Activated naive CD8-positive, alpha-beta T cell treated with anti-CD3 and anti-CD28 coated beads, Interleukin-2, amount 50 U/mL, for 16 hours (primary cell): ENCODE measurements at regions not wholly inside any gene's neighbourhood (a gene's known extent, or its start where the extent isn't known, plus 50 kb on each side); places are given as distances from the start of the nearest gene placed in this dataset.
A peak's percentile ranks its signal among the peaks of the same experiment; 100 is the strongest.

ENCODE experiments used
- DNase-seq: peaks from one replicate; pipeline ENCODE4 v3.0.0-alpha.2; 2020; ENCODE audit warnings: low read depth, low spot score

GRCh38 chr13:97057176-97057575 lies 62.9 kb upstream of the OXGR1 start:
- no peak for DNase-seq

DNA sequence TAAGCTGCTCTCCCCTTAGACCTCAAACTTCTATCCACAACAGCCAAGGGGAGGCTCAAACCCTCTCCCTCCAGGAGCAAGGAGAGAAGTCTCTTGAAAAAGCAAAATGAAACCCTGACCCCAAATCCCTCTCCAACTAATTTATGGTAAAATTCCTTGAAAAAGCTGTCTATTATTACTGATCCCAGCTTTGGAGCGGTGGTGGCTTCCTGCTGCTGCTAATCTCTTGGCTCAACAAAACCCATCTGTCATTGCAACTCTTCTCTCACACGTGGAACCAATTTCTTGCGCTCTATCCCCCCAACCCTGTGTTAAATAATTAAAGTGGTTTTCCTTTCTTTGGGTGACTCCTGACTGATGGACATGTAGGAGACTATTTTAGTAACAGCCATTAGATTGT lies 64.1 kb upstream of the OXGR1 start:
- DNase-seq: no peak

DNA sequence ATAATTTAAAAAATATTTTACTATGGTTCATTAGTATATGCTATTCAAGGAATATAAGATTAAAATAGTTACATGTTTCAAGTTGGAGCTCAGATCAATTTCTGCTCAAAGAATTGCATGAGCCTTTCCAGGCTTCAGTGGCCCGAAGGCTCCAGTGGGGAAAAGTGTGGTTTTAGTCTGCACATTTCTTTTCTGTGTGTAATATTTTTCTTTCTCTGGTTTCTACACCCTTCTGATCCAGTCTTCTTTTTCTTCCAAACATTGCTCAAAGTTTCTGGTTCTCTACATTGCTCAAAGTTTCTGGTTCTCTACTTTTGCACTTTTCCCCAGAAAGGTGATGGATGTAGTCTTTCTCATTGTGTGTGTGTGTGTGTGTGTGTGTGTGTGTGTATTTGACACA lies 64.7 kb upstream of the OXGR1 start:
- DNase-seq: no peak

DNA sequence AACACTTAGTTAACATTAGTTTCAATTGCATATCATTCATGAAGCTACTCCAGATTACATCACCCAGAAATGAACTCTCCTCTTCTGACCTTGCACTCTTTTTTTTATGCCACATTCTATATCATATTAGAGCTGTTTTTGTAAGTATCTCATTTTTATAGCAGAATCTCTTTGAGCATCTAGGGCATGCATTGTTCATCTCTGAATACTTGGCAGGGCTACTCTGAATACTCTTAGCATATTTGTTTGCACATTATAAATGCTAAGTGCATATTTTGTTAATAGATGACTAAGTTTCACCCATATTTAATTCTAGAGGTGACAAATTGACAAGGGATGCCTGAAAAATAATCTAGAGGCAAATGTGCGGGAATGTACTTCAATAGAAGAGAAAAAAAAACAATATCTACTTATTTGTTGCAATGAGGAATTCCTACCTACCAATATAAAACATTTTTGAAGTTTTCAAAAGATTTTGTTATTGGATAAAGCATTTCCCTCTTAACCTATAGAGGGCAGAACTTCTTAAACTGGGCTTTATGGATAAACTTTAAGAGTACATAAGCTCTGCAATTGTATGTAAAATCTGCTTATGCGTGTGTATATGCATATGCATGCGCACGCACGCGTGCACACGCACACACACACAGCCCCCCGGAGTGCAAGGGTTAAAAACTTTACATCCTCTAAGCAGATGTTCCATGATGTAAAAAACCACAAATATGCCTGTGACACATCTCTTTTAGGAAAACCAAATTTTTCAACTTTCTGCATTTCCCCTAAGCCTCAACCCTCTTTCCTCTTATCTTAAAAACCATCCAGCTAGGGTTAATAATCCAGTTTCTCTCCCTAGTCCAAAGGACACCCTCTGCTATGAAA lies 73.0 kb upstream of the OXGR1 start:
- DNase-seq: no peak

GRCh38 chr13:97068151-97068550 lies 73.9 kb upstream of the OXGR1 start:
- no peak for DNase-seq

DNA sequence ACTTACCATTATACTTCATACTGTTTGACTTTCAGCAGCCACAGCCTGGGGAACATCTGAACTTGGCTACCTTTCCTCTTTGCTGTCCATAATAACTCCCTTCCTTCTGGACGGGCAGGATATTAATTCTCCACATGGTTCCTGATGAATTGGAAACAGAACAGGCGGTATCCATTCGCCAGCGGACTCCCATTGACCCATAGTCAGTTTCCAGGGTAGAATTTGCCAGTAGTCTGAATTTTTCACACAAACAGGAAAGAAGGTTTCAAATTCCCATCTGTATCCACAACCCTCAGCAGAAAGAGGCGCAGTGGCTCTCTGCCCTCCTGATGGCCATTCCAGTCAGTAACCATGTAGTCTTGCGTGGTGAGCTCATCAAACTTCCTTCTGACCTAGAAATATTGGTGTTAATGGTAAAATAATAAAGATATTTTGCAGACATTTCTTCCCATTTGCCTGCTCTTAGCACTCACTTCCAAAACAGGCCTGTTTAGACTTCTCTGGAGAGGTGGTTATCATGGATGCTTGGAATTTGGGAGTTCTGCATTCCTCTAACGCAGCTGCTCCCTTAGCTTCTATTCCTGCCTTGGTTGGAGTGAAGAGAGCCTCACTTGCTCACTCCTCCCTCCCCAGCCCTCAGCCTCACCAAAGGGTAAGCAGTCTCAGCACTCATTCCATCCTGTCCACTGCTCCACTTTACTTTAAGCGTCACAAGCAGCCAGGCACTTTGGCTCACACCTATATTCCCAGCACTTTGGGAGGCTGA lies 75.0 kb upstream of the OXGR1 start:
- DNase-seq: no peak

GRCh38 chr13:97072297-97072696 lies 78.0 kb upstream of the OXGR1 start:
- DNase-seq: no peak

- DNase-seq: no peak
These were observed 80.3 kb upstream of the OXGR1 start for GRCh38 chr13:97074618-97075017.

DNA sequence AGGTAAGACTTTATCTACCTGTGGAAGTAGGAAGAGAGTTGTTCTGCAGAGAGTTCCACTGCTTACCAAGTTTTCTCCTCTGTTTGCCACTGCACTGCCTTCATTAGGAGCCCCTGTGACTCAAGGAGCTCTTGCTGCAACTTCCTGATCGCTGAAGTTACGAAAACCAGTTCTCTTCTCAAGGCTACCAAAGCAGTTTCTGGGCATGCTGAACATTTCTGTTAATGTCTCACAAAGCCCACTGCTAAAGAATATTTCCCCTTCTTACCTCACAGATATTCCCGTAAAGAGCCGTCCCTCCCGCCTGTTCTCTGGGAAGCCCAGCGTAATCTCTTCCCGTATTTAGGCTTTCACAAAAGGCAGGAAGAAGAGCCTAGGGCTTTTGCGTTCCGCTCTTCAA lies 82.6 kb upstream of the OXGR1 start:
- no peak for DNase-seq

DNA sequence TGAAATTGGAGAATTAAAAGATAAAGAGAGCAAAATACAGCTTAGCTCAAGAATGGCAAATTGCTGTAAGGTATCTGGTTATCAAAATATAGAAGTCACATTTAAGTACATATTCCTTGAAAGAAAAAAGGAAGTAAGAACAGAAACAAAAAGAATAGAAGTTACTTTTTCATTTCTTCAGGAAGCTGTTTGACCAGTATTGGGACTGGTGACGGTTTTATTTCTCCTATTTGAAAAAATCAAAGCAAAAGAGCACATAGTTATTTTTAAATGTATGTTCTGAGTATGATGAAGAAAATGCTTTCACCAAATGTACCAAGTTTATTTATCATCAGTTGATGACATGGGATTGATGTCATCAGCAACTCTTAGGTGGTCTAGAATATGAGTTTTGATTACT lies 83.1 kb upstream of the OXGR1 start:
- DNase-seq: no peak

- DNase-seq: no peak
These were observed 85.5 kb upstream of the OXGR1 start for GRCh38 chr13:97079726-97080125.

- DNase-seq: no peak
These were observed 88.4 kb upstream of the OXGR1 start for GRCh38 chr13:97082461-97083207.

DNA sequence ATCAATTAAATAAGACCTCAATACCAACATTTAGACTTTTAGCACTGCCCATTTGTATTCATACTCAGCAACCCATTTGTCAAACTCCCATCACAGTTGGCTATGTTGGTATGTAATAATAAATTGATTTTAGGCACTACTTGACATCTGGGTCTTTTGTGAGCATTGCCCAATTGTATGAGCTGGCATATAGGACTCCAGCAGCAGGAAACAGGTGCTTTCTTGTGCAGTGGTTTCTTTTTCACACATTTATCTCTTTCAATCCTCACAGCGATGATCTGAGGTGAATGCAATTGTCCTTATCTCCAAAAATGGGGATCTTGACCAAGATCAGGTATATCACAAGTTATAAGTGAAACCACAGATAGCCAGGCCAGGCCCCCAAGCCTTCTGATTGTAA lies 96.9 kb upstream of the OXGR1 start:
- no peak for DNase-seq

DNA sequence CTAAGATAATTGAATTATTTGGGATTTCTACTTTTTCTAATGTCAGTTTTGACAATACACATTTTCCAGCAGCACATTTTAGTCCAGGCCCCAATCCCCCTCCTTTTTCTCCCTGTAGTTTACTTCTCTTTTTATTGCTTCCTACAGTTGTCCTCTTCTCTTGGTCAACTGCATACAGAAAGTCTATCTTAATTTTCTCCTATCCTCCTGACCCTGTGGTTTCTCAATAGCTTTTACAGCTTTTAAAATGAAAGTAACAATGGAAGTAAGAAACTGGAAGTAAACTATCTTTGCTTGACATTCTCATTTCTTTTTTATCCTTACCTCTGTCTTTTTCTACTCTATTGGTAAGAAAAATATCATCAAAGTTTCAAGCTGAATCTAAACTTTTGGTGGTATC lies 106.5 kb upstream of the OXGR1 start:
- DNase-seq: no peak

- no peak for DNase-seq
These were observed 107.8 kb upstream of the OXGR1 start for GRCh38 chr13:97101912-97102708.

GRCh38 chr13:97106323-97106722 lies 112.0 kb upstream of the OXGR1 start:
- DNase-seq: no peak

DNA sequence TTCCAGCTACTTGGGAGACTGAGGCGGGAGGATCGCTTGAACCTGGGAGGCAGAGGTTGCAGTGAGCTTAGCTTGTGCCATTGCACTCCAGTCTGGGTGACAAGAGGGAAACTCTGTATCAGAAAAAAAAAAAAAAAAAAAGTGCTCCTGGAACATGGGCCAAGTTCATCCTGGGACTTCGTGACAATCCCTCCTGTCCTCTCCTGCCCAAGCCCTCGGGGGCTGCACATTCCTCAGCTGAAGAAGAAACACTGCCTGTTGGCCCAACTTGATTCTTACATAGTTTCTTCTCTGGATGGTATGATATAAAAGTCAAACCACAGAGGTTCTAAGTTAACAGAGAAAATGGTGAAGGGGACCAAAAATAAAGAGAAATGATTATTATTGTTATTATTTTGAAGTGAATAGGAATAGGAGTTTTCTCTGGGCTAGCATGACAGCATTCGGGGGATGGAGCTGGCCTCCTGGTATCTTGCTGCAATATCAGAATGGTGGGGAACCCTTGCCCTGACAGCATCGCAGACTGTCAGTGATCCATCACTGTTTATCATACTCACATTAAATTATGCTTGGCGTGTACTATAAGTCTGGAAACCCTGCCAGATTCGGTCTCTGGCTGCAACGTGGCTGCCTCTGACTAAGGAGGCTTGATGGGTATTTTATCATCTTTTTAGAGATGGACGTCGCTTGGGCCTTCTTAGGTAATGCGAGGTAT lies 113.7 kb upstream of the OXGR1 start:
- DNase-seq: no peak

GRCh38 chr13:97108530-97108900 lies 113.6 kb upstream of the MBNL2 start:
- no peak for DNase-seq

DNA sequence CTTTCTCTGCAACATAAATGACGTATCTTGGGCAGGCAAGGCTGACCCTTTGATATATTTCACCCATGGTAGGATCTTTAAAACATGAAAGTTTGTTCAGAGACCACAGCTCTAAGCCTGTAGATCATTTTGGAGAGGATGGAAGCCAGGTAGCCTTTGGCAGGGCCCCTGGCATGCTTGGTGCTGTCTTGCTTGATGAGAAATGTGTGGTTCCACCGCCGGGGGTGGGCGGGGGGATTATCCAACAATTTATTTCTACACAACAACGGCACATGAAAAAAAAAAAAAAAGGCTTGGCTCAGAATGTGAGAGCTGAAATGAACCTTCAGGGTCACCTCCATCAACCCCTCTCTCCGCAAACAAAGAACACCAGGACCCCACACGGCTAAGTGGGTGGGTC lies 112.9 kb upstream of the MBNL2 start:
- no peak for DNase-seq

DNA sequence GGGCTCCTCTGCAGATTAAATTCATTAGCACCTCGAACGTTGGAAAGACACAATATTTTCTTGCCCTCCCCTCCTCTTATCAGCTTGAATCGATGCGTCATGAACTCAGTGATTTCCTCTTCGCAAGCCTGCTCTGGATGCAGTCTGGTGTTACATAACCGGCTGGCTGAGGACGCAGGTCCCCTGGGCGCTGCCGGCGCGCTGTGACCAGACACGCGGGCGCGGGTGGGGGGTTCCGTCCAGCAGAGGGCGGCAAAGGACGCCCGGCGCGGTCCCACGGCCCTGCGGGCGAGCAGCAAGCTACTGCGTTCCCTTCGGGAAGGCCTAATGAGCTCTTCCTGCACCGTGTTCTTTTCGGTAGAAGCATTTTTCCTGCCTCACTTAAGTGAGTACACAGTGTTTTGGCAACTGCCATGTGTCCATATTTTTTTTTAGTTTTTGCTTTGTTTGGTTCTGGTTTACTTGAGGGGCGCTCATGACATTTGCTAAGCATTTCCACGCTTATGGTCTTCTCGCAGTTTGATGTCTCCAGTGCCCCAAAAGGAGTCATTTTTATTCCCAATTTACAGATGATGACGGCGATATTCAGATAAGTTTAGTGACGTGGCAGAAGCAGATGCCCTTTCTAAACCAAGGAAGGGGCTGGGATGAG lies 112.2 kb upstream of the MBNL2 start:
- DNase-seq: peak; percentile 52
